Sigmoid colon (tissue), 3 donors: ENCODE measurements at regions not wholly inside any gene's neighbourhood (a gene's known extent, or its start where the extent isn't known, plus 50 kb on each side); places are given as distances from the start of the nearest gene placed in this dataset.

ENCODE experiments used
- POLR2A ChIP-seq, 2 donors: fragments of 450-650 bp; IDR thresholded peaks; one replicate each; pipeline ENCODE4 v1.6.1; 2016; ENCODE audit warnings: antibody characterized with exemption in 2 of 2, mild to moderate bottlenecking in 2 of 2, moderate library complexity in 2 of 2
- TF ChIP-seq, protein P1 (sequence below), 4 experiments: fragments of 450-650 bp in 3 of 4; fragments of 200-600 bp in 1 of 4; IDR thresholded peaks; one replicate each; pipeline ENCODE4 v1.5.1; 2016 to 2019; ENCODE audit warnings: antibody characterized with exemption in 4 of 4, mild to moderate bottlenecking in 3 of 4, moderate library complexity in 2 of 4

DNA sequence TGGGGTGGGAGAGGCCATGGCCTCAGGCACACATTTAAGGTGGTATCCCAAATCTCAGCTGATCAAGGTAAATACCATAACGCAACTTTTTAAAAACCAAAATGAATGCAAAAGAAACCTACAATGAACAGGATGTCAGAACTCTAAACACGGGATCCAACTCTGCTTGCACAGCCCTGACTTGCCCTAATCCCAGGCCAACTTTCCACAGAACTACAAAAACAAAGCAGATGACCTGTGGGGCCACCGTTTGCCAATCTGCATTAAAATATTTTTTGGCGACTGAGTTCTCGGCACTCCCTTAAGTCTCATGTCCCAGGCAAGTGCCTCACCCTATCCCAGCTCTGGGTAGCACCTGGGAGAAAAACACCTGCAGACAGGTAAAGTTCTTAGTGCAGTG, 110.5 kb downstream of the ZFP64 start:
- TF ChIP-seq, protein P1, sequence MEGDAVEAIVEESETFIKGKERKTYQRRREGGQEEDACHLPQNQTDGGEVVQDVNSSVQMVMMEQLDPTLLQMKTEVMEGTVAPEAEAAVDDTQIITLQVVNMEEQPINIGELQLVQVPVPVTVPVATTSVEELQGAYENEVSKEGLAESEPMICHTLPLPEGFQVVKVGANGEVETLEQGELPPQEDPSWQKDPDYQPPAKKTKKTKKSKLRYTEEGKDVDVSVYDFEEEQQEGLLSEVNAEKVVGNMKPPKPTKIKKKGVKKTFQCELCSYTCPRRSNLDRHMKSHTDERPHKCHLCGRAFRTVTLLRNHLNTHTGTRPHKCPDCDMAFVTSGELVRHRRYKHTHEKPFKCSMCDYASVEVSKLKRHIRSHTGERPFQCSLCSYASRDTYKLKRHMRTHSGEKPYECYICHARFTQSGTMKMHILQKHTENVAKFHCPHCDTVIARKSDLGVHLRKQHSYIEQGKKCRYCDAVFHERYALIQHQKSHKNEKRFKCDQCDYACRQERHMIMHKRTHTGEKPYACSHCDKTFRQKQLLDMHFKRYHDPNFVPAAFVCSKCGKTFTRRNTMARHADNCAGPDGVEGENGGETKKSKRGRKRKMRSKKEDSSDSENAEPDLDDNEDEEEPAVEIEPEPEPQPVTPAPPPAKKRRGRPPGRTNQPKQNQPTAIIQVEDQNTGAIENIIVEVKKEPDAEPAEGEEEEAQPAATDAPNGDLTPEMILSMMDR (IDR thresholded peaks at IDR 0.05): no peak
- TF ChIP-seq POLR2A (IDR thresholded peaks at IDR 0.05): no peak
